MM.1S (cell line): ENCODE measurements at regions not wholly inside any gene's neighbourhood (a gene's known extent, or its start where the extent isn't known, plus 50 kb on each side); places are given as distances from the start of the nearest gene placed in this dataset.

Source experiments
- DNase-seq: peaks from one replicate; pipeline ENCODE4 v3.0.0-alpha.2; 2015
- H2AFZ ChIP-seq: fragments of 300-600 bp; sonication (generic); 2 replicates; pipeline ENCODE4 v1.6.0; 2016; ENCODE audit warnings: antibody characterized with exemption, low read length
- H3F3A ChIP-seq: fragments of 300-600 bp; sonication (generic); 2 replicates; pipeline ENCODE4 v1.6.1; 2016; ENCODE audit warnings: mild to moderate bottlenecking, antibody characterized with exemption, low read length, moderate library complexity, mixed read lengths; ENCODE audit not compliant: insufficient read depth
- H3K27ac ChIP-seq: fragments of 300-600 bp; sonication (generic); 2 replicates; pipeline ENCODE4 v1.5.1; 2016; ENCODE audit warnings: mild to moderate bottlenecking, low read length
- H3K27me3 ChIP-seq: fragments of 300-600 bp; sonication (generic); replicated peaks from 2 replicates; pipeline ENCODE4 v1.6.0; 2016; ENCODE audit warnings: low read length; ENCODE audit not compliant: insufficient read depth
- H3K36me3 ChIP-seq: fragments of 300-600 bp; sonication (generic); replicated peaks from 2 replicates; pipeline ENCODE4 v1.6.1; 2016; ENCODE audit warnings: mild to moderate bottlenecking, low read length, mixed read lengths; ENCODE audit not compliant: insufficient read depth
- H3K4me1 ChIP-seq: fragments of 300-600 bp; sonication (generic); 2 replicates; pipeline ENCODE4 v1.6.1; 2016; ENCODE audit warnings: low read length, mixed read lengths
- H3K4me2 ChIP-seq: fragments of 300-600 bp; sonication (generic); 2 replicates; pipeline ENCODE4 v1.6.0; 2016; ENCODE audit warnings: low read depth, low read length
- H3K4me3 ChIP-seq: fragments of 300-600 bp; sonication (generic); 2 replicates; pipeline ENCODE4 v1.5.1; 2016; ENCODE audit warnings: low read length, mixed read lengths
- H3K79me2 ChIP-seq: fragments of 300-600 bp; sonication (generic); 2 replicates; pipeline ENCODE4 v1.6.1; 2016; ENCODE audit warnings: mixed run types, low read length, mixed read lengths
- H3K9ac ChIP-seq: fragments of 300-600 bp; sonication (generic); 2 replicates; pipeline ENCODE4 v1.6.1; 2016; ENCODE audit warnings: low read length, mixed read lengths
- H3K9me2 ChIP-seq: fragments of 300-600 bp; sonication (generic); replicated peaks from 2 replicates; pipeline ENCODE4 v1.6.1; 2016; ENCODE audit warnings: mild to moderate bottlenecking, low read length, mixed read lengths; ENCODE audit not compliant: insufficient read depth
- H3K9me3 ChIP-seq: fragments of 300-600 bp; sonication (generic); replicated peaks from 2 replicates; pipeline ENCODE4 v1.6.1; 2016; ENCODE audit warnings: mild to moderate bottlenecking, low read length, mixed read lengths; ENCODE audit not compliant: insufficient read depth
- H4K20me1 ChIP-seq: fragments of 300-600 bp; sonication (generic); 2 replicates; pipeline ENCODE4 v1.6.1; 2016; ENCODE audit warnings: mild to moderate bottlenecking, low read length, moderate library complexity, mixed read lengths; ENCODE audit not compliant: insufficient read depth
- CTCF ChIP-seq: fragments of 300-600 bp; sonication (generic); IDR thresholded peaks from 2 replicates; pipeline ENCODE4 v1.5.1; 2016; ENCODE audit warnings: antibody characterized with exemption, low read length, mixed read lengths
- EZH2 ChIP-seq: fragments of 300-600 bp; sonication (generic); optimal IDR thresholded peaks from 2 replicates; pipeline ENCODE3; 2017; ENCODE audit warnings: low read depth, mild to moderate bottlenecking, antibody characterized with exemption, low read length, mixed read lengths
- EZH2phosphoT487 ChIP-seq: fragments of 300-600 bp; sonication (generic); IDR thresholded peaks from 2 replicates; pipeline ENCODE4 v1.6.1; 2018; ENCODE audit warnings: antibody characterized with exemption, low read length

GRCh38 chr18:22271030-22271429 is 101.6 kb downstream of the GATA6 start:
- no peaks in the 10 kb centered on the region for H3K36me3 ChIP-seq
- TF ChIP-seq EZH2 (no peak), EZH2phosphoT487 (no peak), CTCF (no peak)
- H2AFZ ChIP-seq = no peak overlapping the region
- H3K9me2 ChIP-seq = no peaks in the 10 kb centered on the region
- H3K9ac ChIP-seq = no peak overlapping the region
- H3K27ac ChIP-seq = no peak overlapping the region
- H3F3A ChIP-seq = no peaks in the 10 kb centered on the region
- H3K4me2 ChIP-seq = no peak overlapping the region
- no peak overlapping the region for H3K4me3 ChIP-seq
- no peaks in the 10 kb centered on the region for H3K27me3 ChIP-seq
- H3K9me3 ChIP-seq = no peaks in the 10 kb centered on the region
- H3K4me1 ChIP-seq = no peaks in the 10 kb centered on the region
- H4K20me1 ChIP-seq = no peaks in the 10 kb centered on the region
- H3K79me2 ChIP-seq = no peaks in the 10 kb centered on the region
- no peak for DNase-seq

- Histone ChIP-seq H3K9ac (no peak overlapping the region), H4K20me1 (no peaks in the 10 kb centered on the region), H3K36me3 (no peaks in the 10 kb centered on the region), H3K27ac (no peak overlapping the region), H3K4me2 (no peak overlapping the region), H3K4me3 (no peak overlapping the region), H3K9me3 (no peaks in the 10 kb centered on the region), H2AFZ (no peak overlapping the region), H3F3A (no peaks in the 10 kb centered on the region), H3K4me1 (no peaks in the 10 kb centered on the region), H3K9me2 (no peaks in the 10 kb centered on the region), H3K79me2 (no peaks in the 10 kb centered on the region), H3K27me3 (no peaks in the 10 kb centered on the region)
- no peak for TF ChIP-seq EZH2
- no peak for TF ChIP-seq EZH2phosphoT487
- TF ChIP-seq CTCF = no peak
- DNase-seq = no peak
Observed at GRCh38 chr18:22268641-22269128, 99.3 kb downstream of the GATA6 start.

GRCh38 chr18:22267697-22268096 is 98.3 kb downstream of the GATA6 start:
- Histone ChIP-seq H3K4me2 (no peak overlapping the region), H3K36me3 (no peaks in the 10 kb centered on the region), H4K20me1 (no peaks in the 10 kb centered on the region), H3K9me3 (no peaks in the 10 kb centered on the region), H2AFZ (no peak overlapping the region), H3K27ac (no peak overlapping the region), H3K9ac (no peak overlapping the region), H3K79me2 (no peaks in the 10 kb centered on the region), H3K9me2 (no peaks in the 10 kb centered on the region), H3F3A (no peaks in the 10 kb centered on the region), H3K27me3 (no peaks in the 10 kb centered on the region), H3K4me3 (no peak overlapping the region), H3K4me1 (no peaks in the 10 kb centered on the region)
- no peak for TF ChIP-seq EZH2
- TF ChIP-seq CTCF = no peak
- TF ChIP-seq EZH2phosphoT487 = no peak
- DNase-seq = no peak
